ENCODE measurements at regions not wholly inside any gene's neighbourhood (a gene's known extent, or its start where the extent isn't known, plus 50 kb on each side); places are given as distances from the start of the nearest gene placed in this dataset.
A peak's percentile ranks its signal among the peaks of the same experiment; 100 is the strongest.
"Not testable (repeated sequence)": the region's sequence is repeated elsewhere in the genome, so short reads cannot be mapped to it uniquely, and the experiment has no call there.

GRCh38 chr19:37303591-37304171 is 67.2 kb upstream of the ZNF527 start:
- DNase-seq (ENCODE audit: low read depth), result no peak
- no peak for TF ChIP-seq CTCF (IDR thresholded peaks at IDR 0.05; ENCODE audit: low read depth, low read length, missing control alignments)
- H3K4me3 ChIP-seq (ENCODE audit: low read depth, low read length), result no peak overlapping the region

DNA sequence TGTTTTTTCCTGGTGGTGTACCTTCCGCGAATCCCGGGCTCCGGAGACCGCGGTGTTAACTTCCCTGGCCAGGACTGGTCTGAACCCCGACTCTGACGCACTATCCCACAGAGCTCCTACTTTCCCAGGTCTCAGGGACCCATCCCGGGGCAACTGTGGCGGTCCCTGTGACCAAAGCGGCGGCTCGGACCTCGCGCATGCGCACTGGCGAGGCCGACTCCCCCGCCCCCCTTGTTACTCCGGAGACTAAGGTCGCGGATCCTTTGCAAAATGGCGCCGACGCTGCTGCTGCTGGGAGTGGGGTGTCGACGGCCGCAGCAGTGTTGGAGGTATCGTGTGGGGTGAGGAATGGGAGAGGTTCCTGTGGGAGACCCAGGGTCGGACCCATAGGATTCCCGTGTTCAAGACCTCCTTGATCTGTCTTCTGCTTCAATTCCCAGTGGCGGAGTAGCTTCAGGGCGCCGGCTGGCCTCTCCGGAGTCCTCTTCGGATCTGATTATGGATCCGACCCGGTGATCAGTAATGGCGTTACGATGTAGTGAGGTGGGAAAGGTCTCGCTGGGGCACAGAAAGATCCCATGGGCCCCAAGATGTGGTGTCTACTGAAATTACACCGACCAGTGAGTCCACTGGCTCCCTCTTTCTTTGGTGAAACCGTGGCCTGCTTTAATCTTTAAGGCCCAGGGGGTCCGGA is 66.6 kb upstream of the ZNF527 start:
- no peak overlapping the region for H3K4me3 ChIP-seq (ENCODE audit: low read depth, low read length)
- TF ChIP-seq CTCF (IDR thresholded peaks at IDR 0.05; ENCODE audit: low read depth, low read length, missing control alignments), result no peak
- no peak for DNase-seq (ENCODE audit: low read depth)

DNA sequence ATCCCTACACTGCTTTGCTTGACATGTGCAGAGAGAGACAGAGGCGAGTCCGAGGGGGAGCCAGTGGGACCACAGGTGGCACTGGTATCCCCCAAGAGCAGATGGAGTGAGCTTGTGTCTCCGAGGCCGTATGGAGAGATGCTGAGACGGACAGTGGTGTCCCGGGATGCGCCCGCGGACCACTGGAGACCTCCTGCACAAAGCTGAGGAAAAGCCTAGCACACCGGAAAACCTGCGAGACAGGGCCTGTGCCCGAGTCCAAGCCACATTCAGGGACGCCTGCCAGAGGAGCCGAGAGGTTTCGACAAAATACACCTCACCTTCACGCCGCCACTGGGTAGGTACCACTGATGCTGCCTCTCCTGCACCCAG is 66.0 kb upstream of the ZNF527 start:
- no peak for DNase-seq (ENCODE audit: low read depth)
- no peak overlapping the region for H3K4me3 ChIP-seq (ENCODE audit: low read depth, low read length)
- TF ChIP-seq CTCF (IDR thresholded peaks at IDR 0.05; ENCODE audit: low read depth, low read length, missing control alignments), result no peak

DNA sequence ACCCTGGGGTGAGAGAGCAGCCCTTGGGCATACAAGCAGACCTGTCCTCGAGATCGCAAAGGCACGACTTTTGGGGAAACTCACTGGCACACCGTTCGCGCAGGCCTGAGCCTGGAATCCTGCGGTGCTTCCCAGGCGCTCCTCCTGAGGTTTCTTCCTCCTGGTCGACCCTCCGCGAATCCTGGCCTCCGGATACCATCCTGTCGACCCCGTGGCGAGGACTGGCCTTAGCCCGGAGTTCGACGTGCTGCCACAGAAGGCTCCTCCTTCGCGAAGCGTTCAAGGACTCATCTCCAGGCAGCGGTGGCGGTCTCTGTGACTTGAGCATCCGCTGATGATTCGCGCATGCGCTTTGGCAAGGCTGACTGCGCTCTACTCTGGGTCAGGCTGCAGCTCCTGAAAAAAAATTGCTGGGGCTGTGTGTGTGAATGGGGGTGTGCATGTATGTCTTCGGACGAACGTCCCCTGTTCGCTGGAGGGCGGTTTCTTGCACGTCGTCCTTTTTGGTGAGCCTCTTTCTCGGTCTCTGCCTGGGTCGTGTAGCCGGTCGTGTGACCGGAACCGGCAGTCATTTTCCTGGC is 64.4 kb upstream of the ZNF527 start:
- DNase-seq (ENCODE audit: low read depth), result no peak
- TF ChIP-seq CTCF (IDR thresholded peaks at IDR 0.05; ENCODE audit: low read depth, low read length, missing control alignments), result no peak
- no peak overlapping the region for H3K4me3 ChIP-seq (ENCODE audit: low read depth, low read length)

DNA sequence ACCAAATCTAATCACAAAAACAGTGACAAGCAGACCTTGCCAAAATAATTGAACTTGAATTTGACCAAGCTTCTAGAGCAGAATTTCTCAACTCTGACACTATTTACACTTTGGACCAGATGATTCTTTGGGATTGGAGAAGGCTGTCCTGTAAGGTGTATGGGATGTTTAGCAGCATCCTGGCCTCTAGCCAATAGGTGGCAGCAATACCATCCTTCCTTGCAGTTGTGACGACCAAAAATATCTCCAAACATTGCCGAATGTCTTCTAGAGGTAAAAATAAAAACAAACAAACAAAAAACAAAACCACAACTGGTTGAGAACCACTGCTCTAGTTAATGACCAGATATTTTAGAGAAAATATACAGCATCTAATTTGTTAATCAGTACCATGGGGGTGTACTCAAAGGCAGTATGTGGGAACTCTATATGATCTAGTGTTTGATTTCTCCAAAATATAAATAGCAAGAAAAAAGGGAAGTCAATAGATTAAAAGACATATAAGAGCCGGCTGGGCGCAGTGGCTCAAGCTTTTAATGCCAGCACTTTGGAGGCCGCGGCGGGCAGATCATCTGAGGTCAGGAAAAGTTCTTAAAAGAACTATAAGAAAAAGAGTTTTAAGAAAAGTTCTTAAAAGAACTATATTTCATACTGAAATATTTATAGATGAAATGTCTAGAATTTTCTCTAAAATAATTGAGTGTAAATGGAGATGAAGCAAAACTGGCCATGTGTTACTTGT is 60.9 kb upstream of the ZNF527 start:
- peak; percentile 45 for TF ChIP-seq CTCF (IDR thresholded peaks at IDR 0.05; ENCODE audit: low read depth, low read length, missing control alignments)
- DNase-seq (ENCODE audit: low read depth), result no peak
- no peak overlapping the region for H3K4me3 ChIP-seq (ENCODE audit: low read depth, low read length)

GRCh38 chr19:37312531-37313334 is 58.2 kb upstream of the ZNF527 start:
- not testable (repeated sequence) for DNase-seq (ENCODE audit: low read depth)
- peak overlapping the region; percentile 38 for H3K4me3 ChIP-seq (ENCODE audit: low read depth, low read length)

GRCh38 chr19:37313335-37313627 is 57.6 kb upstream of the ZNF527 start:
- no peak for TF ChIP-seq CTCF (IDR thresholded peaks at IDR 0.05; ENCODE audit: low read depth, low read length, missing control alignments)
- H3K4me3 ChIP-seq (ENCODE audit: low read depth, low read length), result no peak overlapping the region; the same call in 1 of the 2 replicates
- no peak for DNase-seq (ENCODE audit: low read depth)

All from GM12864 (cell line).